ENCODE measurements at regions not wholly inside any gene's neighbourhood (a gene's known extent, or its start where the extent isn't known, plus 50 kb on each side); places are given as distances from the start of the nearest gene placed in this dataset.

GRCh38 chr3:168455814-168456213 lies 360.1 kb upstream of the GOLIM4 start:
- TF ChIP-seq CTCF (IDR thresholded peaks at IDR 0.05; ENCODE audit: low read length) (no peak), EZH2 (IDR thresholded peaks at IDR 0.05; ENCODE audit: borderline replicate concordance, low read length) (no peak)
